ENCODE measurements at regions not wholly inside any gene's neighbourhood (a gene's known extent, or its start where the extent isn't known, plus 50 kb on each side); places are given as distances from the start of the nearest gene placed in this dataset.
"Not testable (repeated sequence)": the region's sequence is repeated elsewhere in the genome, so short reads cannot be mapped to it uniquely, and the experiment has no call there.

DNA sequence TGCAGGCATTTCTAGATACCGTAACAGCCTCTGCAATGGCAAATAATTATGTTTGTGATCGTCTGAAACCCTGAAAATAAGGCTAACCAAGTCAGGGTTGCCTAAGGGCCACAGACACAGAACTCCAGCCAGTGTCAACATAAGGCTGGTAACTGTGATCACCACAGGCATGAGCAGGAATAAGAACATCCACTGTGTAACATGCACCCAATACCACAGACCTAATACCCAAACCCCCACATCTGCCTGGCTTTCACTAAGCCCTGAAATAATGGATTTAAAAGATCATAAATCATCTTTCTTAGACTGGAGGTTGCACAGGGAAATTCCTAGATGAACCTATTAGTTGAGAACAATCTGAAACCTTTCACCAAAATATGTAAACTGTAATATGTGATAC, 394.5 kb downstream of the NFIB start:
- TF ChIP-seq, protein P1, sequence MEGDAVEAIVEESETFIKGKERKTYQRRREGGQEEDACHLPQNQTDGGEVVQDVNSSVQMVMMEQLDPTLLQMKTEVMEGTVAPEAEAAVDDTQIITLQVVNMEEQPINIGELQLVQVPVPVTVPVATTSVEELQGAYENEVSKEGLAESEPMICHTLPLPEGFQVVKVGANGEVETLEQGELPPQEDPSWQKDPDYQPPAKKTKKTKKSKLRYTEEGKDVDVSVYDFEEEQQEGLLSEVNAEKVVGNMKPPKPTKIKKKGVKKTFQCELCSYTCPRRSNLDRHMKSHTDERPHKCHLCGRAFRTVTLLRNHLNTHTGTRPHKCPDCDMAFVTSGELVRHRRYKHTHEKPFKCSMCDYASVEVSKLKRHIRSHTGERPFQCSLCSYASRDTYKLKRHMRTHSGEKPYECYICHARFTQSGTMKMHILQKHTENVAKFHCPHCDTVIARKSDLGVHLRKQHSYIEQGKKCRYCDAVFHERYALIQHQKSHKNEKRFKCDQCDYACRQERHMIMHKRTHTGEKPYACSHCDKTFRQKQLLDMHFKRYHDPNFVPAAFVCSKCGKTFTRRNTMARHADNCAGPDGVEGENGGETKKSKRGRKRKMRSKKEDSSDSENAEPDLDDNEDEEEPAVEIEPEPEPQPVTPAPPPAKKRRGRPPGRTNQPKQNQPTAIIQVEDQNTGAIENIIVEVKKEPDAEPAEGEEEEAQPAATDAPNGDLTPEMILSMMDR (IDR thresholded peaks at IDR 0.05) = no peak
- Mint-ChIP-seq H3K9me3 (peaks cover 6% of the 10 kb centered on the region; the same call in 1 of the 2 replicates), H3K27me3 (ENCODE audit: insufficient read depth) (peaks cover 1% of the 10 kb centered on the region; the same call in 1 of the 2 replicates), H3K27ac (no peak overlapping the region), H3K36me3 (ENCODE audit: low read depth) (no peaks in the 10 kb centered on the region), H3K4me1 (ENCODE audit: low read depth) (no peaks in the 10 kb centered on the region), H3K4me3 (no peak overlapping the region)
- DNase-seq = no peak

DNA sequence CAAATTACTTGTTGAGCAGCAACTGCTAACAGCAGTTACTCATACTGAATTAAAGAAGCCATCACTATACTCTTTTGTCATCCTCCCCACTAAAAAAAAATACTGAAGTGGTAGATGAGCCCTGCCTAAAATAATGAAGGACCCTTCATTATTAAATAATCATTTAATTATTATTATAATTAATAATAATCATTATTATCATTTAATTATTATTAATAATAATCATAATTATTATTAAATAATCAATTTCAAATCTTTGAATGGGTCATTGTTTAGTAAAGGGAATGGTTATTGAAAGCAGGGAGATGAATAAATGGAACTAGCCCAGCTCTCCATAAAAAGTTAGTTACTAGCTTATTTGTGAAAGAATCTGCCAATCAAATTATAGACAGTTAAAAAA, 396.4 kb downstream of the NFIB start:
- no peaks in the 10 kb centered on the region for H3K36me3 Mint-ChIP-seq (ENCODE audit: low read depth)
- peaks cover 3% of the 10 kb centered on the region for H3K27me3 Mint-ChIP-seq (ENCODE audit: insufficient read depth)
- H3K4me3 Mint-ChIP-seq = no peak overlapping the region
- H3K27ac Mint-ChIP-seq = no peak overlapping the region
- DNase-seq = no peak
- TF ChIP-seq, protein P1 (IDR thresholded peaks at IDR 0.05) = no peak
- H3K9me3 Mint-ChIP-seq = no peaks in the 10 kb centered on the region
- no peaks in the 10 kb centered on the region for H3K4me1 Mint-ChIP-seq (ENCODE audit: low read depth)

DNA sequence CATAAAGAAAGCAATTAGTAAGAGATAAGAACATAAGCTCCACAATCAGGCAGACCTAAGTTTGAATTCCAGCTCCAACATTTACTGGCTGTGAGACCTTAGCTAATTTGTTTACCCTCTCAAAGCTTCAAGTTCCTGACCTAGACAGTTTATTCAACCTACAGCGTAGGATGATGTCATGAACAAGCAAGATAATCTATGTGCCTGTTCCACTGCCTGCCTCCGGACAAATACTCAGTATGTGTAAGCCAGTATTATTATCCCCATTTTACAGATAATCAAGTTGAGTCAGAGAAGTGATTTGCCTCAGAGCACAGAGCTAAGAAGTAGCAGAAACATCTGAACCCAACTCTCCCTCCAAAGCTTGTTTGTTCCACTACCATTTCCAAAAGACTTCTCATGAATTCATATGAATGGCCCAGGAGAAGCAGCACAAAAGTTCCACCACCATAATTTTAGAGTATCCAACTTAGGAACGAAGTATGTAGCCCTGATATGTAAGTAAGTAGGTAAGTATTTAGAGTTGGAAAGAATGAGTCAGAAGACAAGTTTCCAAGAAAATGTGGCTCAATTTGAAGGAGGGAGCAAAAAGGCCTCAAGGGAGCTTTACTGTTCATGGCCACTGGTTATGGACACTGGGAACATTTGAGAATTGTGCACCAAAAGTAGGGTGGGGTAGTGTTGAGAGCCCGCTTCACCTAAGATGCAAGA, 398.2 kb downstream of the NFIB start:
- H3K4me1 Mint-ChIP-seq (ENCODE audit: low read depth) = no peaks in the 10 kb centered on the region
- H3K9me3 Mint-ChIP-seq = no peaks in the 10 kb centered on the region
- H3K27ac Mint-ChIP-seq = no peak overlapping the region
- H3K4me3 Mint-ChIP-seq = no peak overlapping the region
- H3K36me3 Mint-ChIP-seq (ENCODE audit: low read depth) = no peaks in the 10 kb centered on the region
- peaks cover 3% of the 10 kb centered on the region for H3K27me3 Mint-ChIP-seq (ENCODE audit: insufficient read depth)
- TF ChIP-seq, protein P1 (IDR thresholded peaks at IDR 0.05) = no peak
- no peak for DNase-seq

DNA sequence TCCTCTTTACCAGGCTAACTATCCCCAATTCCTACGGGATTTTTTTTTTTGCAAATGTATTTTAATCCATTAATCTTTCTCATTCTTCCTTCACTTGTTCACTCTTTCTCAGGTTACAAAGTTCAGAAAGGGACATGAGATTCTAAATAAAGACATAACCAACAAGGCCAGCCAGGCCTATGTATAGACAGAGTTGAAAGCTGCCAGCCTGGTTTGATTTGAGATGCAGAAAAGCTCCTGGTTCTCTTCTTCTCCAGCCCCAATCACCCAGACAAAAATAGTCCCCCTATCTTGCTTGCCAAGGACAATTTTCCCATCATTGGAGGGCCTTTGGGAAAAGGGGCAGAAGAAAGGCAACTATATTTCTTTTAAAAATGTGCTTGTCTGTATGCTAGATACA, 398.8 kb downstream of the NFIB start:
- TF ChIP-seq, protein P1 (IDR thresholded peaks at IDR 0.05) = no peak
- Mint-ChIP-seq H3K27ac (no peak overlapping the region), H3K9me3 (no peaks in the 10 kb centered on the region)

DNA sequence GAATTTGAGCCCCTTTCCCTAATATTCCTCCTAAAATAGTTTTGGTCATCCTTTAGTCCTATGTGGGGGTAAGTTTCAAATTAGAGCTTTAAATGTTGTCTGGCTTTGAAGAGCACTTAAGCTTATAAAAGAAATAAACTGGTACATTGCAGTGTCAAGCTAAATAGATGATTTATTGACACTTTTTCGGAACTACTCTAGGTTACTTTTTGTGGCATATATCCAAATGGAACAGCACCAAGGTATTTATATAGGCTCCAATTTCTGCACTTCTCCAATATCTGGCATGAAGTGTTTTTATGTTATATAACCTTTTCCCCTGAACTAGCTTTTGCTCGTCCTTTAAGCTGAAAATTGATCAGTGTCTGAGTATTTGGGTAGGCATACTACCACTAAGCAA, 402.5 kb downstream of the NFIB start:
- Mint-ChIP-seq H3K4me1 (ENCODE audit: low read depth) (no peaks in the 10 kb centered on the region), H3K36me3 (ENCODE audit: low read depth) (no peaks in the 10 kb centered on the region), H3K27ac (no peak overlapping the region), H3K27me3 (ENCODE audit: insufficient read depth) (peaks cover 2% of the 10 kb centered on the region), H3K4me3 (no peak overlapping the region), H3K9me3 (peaks cover 12% of the 10 kb centered on the region; the same call in 1 of the 2 replicates)
- DNase-seq = no peak
- TF ChIP-seq, protein P1 (IDR thresholded peaks at IDR 0.05) = no peak

More for the DNA sequence above, 398.8 kb downstream of the NFIB start:
- Mint-ChIP-seq H3K36me3 (ENCODE audit: low read depth) (no peaks in the 10 kb centered on the region), H3K4me3 (no peak overlapping the region), H3K4me1 (ENCODE audit: low read depth) (no peaks in the 10 kb centered on the region), H3K27me3 (ENCODE audit: insufficient read depth) (peaks cover 3% of the 10 kb centered on the region)
- no peak for DNase-seq

DNA sequence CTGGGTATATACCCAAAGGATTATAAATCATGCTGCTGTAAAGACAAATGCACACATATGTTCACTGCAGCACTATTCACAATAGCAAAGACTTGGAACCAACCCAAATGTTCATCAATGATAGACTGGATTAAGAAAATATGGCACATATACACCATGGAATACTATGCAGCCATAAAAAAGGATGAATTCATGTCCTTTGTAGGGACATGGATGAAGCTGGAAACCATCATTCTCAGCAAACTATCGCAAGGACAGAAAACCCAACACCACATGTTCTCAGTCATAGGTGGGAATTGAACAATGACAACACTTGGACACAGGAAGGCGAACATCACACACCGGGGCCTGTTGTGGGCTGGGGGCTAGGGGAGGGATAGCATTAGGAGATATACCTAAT, 406.1 kb downstream of the NFIB start:
- peaks cover 19% of the 10 kb centered on the region; the same call in 1 of the 2 replicates for H3K9me3 Mint-ChIP-seq
- not testable (repeated sequence) for H3K27ac Mint-ChIP-seq; H3K4me3 Mint-ChIP-seq; H3K27me3 Mint-ChIP-seq (ENCODE audit: insufficient read depth); H3K4me1 Mint-ChIP-seq (ENCODE audit: low read depth); H3K36me3 Mint-ChIP-seq (ENCODE audit: low read depth); DNase-seq
